ENCODE measurements at regions not wholly inside any gene's neighbourhood (a gene's known extent, or its start where the extent isn't known, plus 50 kb on each side); places are given as distances from the start of the nearest gene placed in this dataset.
"Not testable (repeated sequence)": the region's sequence is repeated elsewhere in the genome, so short reads cannot be mapped to it uniquely, and the experiment has no call there.

GRCh38 chr3:135560847-135561246, 404.7 kb upstream of the PPP2R3A start:
- DNase-seq: no peak

DNA sequence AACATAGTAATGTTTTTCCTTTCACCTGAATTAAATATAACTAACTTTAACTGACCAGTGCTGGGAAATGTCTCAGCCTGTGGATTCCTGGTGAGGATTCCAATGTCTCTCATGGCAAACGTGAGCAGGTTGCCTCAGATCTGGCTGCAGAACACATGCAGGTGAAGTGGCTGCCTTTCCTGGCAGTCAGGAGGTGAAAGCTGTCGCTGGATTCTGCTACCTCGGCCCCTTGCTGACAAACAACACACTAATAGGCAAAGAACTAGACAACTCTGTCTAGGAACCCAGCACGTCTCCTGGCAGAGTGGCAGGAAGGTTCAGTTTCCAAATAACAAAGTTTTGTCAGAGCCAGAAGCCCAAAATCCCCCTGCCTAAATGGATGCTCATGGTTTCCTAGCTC, 400.8 kb upstream of the PPP2R3A start:
- DNase-seq: no peak

DNA sequence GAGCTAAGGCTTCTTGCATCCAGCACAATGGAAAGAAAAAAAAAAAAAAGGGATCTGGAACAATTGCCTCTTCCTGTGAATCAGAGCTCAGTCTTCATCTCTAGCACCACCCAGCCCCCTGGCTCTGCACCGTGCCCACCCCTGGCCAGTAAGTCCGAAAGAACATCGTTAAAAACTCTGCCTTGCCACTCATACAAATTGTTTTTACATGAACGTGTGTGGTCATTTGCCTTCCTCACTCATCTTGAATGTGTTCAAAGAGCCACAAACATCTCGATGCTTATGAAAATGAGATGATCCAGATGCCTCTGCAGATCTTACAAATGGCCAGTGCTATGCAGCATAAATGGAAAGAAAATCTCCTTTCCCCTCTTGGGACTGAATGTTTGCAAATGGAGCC, 400.0 kb upstream of the PPP2R3A start:
- DNase-seq: no peak

GRCh38 chr3:135567223-135567622, 398.3 kb upstream of the PPP2R3A start:
- no peak for DNase-seq

DNA sequence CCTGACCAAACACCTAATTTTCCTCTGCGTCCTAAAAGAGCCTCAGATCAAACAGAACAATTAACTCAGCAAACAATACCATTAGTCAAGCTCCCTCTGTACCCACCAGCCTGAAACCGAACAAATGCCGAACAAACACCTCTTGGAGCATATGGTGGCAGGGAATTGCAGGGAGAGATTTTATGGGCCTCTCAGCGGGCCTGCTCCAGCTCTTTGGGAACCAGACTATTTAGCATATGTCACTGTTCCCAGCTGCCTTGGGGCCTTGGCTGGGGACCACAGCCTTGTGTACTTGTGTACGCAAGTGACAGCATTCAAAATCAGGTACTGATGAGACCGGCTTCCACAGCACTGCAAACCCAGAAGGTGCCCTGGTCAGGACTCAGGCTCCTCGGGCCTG, 388.8 kb upstream of the PPP2R3A start:
- no peak for DNase-seq

GRCh38 chr3:135581806-135582205, 383.7 kb upstream of the PPP2R3A start:
- DNase-seq: no peak

DNA sequence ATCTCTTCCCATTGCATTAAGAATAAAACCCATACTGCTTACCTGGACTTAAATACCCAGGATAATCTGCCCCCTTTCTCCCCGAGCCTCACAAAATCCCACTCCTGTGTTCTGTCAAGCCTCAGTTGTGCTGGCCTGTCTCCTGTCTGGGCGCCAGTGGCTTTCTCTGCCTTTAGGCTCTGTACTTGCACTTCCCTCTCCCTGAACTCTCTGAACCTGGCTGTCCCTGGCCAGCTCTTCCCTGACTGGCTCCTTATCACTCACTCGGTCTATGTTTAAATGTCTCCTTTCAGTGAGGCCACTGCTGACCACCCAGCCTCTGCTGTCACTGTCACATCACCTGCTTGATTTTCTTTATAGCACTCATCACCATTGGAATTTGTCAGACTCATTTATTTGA, 382.7 kb upstream of the PPP2R3A start:
- DNase-seq: no peak

GRCh38 chr3:135596563-135596962, 369.0 kb upstream of the PPP2R3A start:
- no peak for DNase-seq

DNA sequence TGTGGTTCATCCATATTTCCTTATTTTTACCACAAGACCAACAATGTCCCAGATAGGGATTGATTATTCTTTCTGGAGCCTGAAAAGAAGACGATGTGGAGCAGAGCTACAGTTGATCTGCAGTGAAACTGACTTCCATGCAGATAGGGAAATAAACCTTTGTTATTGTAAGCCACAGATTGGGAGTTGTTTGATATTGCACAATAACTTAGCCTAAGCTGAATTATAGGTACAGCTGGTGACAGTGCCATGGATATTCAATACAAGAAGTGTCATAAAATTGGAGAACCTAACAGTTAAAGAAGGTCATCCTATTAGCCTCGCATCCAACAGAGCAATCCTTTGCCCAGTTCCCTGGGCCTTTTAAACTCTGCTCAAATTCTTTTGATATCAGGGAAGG, 367.7 kb upstream of the PPP2R3A start:
- DNase-seq: no peak

GRCh38 chr3:135598597-135598996, 366.9 kb upstream of the PPP2R3A start:
- DNase-seq: no peak

- not testable (repeated sequence) for DNase-seq
These were observed 361.0 kb upstream of the PPP2R3A start for GRCh38 chr3:135604512-135604911.

- no peak for DNase-seq
These were observed 347.4 kb upstream of the PPP2R3A start for GRCh38 chr3:135618123-135618522.

- no peak for DNase-seq
These were observed 344.2 kb upstream of the PPP2R3A start for GRCh38 chr3:135621184-135621920.

DNA sequence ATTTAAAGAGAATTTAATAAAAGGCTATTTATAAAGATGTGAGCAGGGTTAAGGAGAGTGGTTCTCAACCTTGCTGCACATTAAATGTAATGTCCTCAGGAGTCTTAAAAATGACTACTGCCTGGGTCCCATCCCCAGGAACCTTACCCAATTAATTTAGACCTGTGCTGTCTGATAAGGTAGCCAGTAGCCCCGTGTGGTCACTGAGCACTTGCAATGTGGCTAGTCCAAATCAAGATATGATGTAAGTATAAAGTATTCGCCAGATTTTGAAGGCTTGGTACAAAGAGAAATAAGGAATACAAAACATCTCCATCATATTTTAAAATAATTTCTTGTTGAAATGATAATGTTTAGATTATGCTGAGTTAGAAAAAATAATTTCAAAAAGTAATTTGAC, 343.3 kb upstream of the PPP2R3A start:
- DNase-seq: no peak

DNA sequence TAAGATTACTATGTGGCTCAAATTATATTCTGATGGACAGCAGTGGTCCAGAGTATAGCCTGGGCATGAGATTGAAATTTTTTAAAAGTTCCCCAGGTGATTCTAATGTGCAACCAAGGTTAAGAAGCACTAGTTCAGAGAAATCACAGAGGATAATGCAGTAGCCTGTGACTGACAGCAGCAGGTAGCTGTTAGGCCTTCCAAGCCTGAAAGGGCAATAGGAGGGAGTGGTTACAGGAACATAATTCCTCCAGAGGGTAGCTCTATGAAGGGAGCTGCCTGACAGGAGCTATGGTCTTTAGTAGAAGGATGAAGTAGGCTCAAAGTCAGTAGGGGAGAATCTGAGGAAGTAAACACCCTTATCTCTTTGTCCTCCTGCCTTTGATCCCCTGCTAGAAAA, 342.9 kb upstream of the PPP2R3A start:
- no peak for DNase-seq

DNA sequence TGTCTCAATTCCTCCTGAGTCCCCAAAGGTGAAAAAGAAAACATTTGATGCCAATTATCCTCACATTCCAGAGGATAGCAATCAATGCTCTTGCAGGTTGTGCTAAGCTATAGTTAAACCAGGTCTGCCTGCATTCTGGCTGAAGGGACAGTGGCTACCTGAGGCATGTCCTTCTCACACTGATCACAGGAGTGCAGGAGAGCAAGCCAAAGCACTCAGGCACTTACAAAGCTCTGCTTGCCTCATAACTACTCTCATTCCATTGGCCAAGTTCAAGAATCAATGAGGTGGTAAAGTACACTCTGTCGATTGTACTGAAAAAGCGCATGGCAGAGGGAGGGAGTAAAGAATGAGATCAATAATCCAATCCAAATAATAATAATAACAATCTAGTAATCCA, 342.0 kb upstream of the PPP2R3A start:
- DNase-seq: no peak

DNA sequence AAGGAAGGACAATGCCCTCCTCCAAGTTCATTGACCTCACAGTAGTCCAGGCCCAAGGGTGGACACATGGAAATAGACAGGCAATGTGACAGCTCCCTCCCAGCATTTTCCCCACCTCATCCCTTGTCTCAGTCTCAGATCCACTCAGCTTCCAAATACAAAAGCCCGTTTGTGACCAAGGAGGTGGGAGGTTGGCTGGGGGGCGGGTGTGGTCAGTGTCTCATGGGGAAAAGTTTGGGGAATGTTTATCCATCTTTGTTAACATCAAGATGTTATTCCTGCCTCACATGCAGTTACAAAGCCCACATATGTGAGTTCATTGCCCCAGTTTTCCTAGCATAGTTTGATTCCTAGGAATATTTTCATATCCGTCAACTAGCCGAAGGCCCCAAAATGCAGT, 338.5 kb upstream of the PPP2R3A start:
- no peak for DNase-seq

- no peak for DNase-seq
These were observed 335.7 kb upstream of the PPP2R3A start for GRCh38 chr3:135629701-135630408.

DNA sequence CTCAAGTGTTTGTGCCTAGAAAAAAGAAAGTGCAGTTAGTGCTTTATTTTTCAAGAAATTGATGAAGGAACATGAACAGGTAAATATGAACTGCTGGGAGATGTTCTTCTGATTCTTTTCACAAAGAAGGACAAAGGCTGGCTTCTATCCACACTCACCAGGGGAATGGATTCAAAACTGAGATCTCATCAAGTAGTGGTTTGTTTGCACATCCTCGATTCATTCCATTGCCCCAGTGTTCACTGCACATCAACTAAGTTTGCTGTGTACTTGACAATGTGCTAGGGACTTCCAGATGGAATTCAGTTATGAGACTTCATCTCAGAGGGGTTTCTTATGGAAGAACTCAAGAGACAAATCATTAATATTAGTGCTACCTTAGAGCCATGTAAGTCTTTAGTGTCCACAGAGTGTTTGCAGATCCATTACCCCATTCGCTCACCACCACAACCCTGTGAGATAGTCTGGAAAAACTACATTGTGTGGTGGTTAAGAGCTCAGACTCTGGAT, 332.9 kb upstream of the PPP2R3A start:
- no peak for DNase-seq

DNA sequence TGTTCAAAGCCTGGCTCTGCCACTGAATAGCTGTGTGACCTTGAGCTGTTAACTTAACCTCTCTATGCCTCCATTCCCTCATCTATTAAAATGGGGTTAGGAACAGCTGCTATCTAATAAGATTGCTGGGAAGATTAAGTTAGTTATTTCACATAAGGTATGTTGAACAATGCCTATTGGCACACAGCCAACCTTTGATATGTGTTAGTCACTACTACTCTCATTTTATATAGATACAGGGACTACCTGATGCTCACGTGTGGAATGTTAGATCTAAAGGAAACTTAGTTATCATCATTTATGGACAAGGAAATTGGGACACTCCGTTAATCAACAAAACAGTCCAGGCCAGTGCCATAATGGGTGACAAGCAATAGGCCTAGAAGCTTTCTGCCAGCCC, 332.4 kb upstream of the PPP2R3A start:
- no peak for DNase-seq

GRCh38 chr3:135636596-135636995, 328.9 kb upstream of the PPP2R3A start:
- DNase-seq: no peak

GRCh38 chr3:135637013-135637412, 328.5 kb upstream of the PPP2R3A start:
- DNase-seq: no peak

DNA sequence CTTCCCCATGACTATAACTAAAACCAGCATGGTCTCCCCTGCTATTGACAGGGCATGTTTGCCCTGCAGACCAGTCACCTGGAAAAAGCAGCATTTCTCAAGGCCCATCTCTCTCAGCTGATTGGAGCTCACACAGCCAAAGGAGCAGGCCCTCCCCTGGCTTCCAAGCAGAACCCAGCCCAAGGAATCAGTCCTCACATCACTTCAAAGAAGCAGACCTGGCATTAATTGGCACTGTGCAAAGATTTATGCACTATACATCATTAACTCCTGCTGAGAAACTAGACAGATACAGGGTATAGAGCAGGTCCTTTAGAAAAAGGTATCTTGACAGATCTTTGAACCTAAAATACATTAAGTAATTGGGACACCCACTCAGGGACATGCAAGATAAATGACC, 323.8 kb upstream of the PPP2R3A start:
- no peak for DNase-seq

GRCh38 chr3:135645541-135645940, 320.0 kb upstream of the PPP2R3A start:
- DNase-seq: no peak

DNA sequence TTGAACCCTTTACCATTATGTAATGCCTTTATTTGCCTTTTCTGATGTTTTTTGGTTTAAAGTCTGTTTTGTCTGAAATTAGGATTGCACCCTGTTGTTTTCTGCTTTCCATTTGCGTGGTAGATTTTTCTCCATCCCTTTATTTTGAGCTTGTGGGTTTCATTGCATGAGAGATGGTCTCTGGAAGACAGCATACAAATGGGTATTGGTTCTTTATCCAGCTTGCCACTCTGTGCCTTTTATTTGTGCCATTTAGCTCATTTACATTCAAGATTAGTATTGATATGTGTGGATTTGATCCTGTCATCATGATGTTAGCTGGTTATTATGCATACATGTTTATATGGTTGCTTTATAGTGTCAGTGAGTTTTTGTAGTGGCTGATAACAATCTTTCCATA, 318.7 kb upstream of the PPP2R3A start:
- no peak for DNase-seq

Measured in MV-4-11 (cell line).